K562 (cell line): ENCODE measurements at regions not wholly inside any gene's neighbourhood (a gene's known extent, or its start where the extent isn't known, plus 50 kb on each side); places are given as distances from the start of the nearest gene placed in this dataset.

Source experiments
- ATAC-seq: fragments of 200-7000 bp; cut with Tn5 transposase; 3 replicates; pipeline ENCODE4 v1.9.1; 2020; ENCODE audit warnings: moderate library complexity
- BruUV-seq: library from RNA; stranded (reverse); fragments of 400-500 nt; replicated peaks from 2 replicates; lab custom pipeline; 2021; lab: Mats Ljungman, UMichigan
- CTCF ChIA-PET: fragments of 300-600 bp; formaldehyde crosslinking; extraction: SDS; loops from one replicate; lab custom pipeline; 2021; ENCODE audit warnings: low intra/inter-chr PET ratio; lab: Yijun Ruan, JAX
- POLR2A ChIA-PET: fragments of 300-600, 350-650 bp; sonication (Branson Sonifier 250); formaldehyde crosslinking; extraction: SDS; loops from one replicate; lab custom pipeline; 2021; ENCODE audit warnings: antibody characterized with exemption, inconsistent platforms; lab: Yijun Ruan, JAX
- DNase-seq, 4 experiments: peaks; one replicate each; pipeline versions ENCODE4 v3.0.0 to v3.0.0-alpha.2; 2011 to 2018; ENCODE audit warnings: low spot score in 3 of 4, mixed read lengths in 3 of 4; ENCODE audit errors: extremely low read depth in 1 of 4
- FAIRE-seq: peaks from 2 replicates; lab custom pipeline; 2011; peaks lifted over from hg19 to GRCh38; lab: Jason Lieb, UNC
- H2AFZ ChIP-seq: 2 replicates; pipeline ENCODE4 v1.6.0; 2011; ENCODE audit warnings: low read depth, low read length, control low read depth, inconsistent platforms
- H3K27ac ChIP-seq: fragments of 200-600 bp; 3 replicates; pipeline ENCODE4 v1.8.0; 2011; ENCODE audit warnings: low read depth, mild to moderate bottlenecking, control low read depth, inconsistent platforms, low read length, moderate library complexity, mixed read lengths; ENCODE audit errors: extremely low read depth
- H3K27me3 ChIP-seq, 2 experiments: fragments of 300-600 bp in 1 of 2; 2 replicates in 1 of 2; 3 replicates in 1 of 2; pipeline versions ENCODE4 v1.6.0 to v1.8.0; 2011; ENCODE audit warnings: inconsistent platforms in 2 of 2, low read length in 2 of 2, mild to moderate bottlenecking in 1 of 2, mixed read lengths in 1 of 2, moderate library complexity in 1 of 2; ENCODE audit not compliant: control insufficient read depth in 2 of 2, insufficient read depth in 2 of 2
- H3K36me3 ChIP-seq: fragments of 300-600 bp; 3 replicates; pipeline ENCODE4 v1.8.0; 2011; ENCODE audit warnings: mild to moderate bottlenecking, low read length, inconsistent platforms; ENCODE audit not compliant: control insufficient read depth, insufficient read depth
- H3K4me1 ChIP-seq, 2 experiments: fragments of 200-600 bp in 1 of 2; replicated peaks in 1 of 2; 2 replicates in 1 of 2; 3 replicates in 1 of 2; pipeline versions ENCODE4 v1.5.1 to v1.8.0; 2011; ENCODE audit warnings: inconsistent platforms in 2 of 2, low read length in 2 of 2, mild to moderate bottlenecking in 1 of 2, mixed read lengths in 1 of 2, moderate library complexity in 1 of 2; ENCODE audit not compliant: control insufficient read depth in 2 of 2, insufficient read depth in 2 of 2
- H3K4me2 ChIP-seq: 2 replicates; pipeline ENCODE4 v1.6.1; 2011; ENCODE audit warnings: low read length, control low read depth, inconsistent platforms, mixed read lengths; ENCODE audit not compliant: insufficient read depth
- H3K4me3 ChIP-seq: fragments of 200-600 bp; sonication (generic), shearing (Covaris generic); 2 replicates; pipeline ENCODE4 v1.5.1; 2016; ENCODE audit warnings: control low read depth, inconsistent platforms
- H3K79me2 ChIP-seq: fragments of 200-600 bp; 3 replicates; pipeline ENCODE4 v1.8.0; 2011; ENCODE audit warnings: low read length, inconsistent platforms; ENCODE audit not compliant: control insufficient read depth, insufficient read depth
- H3K9ac ChIP-seq, 2 experiments: 2 replicates each; pipeline versions ENCODE4 v1.6.0 to v1.6.1; 2011; ENCODE audit warnings: low read depth in 2 of 2, low read length in 2 of 2, control low read depth in 1 of 2, inconsistent platforms in 1 of 2, mild to moderate bottlenecking in 1 of 2, mixed read lengths in 1 of 2; ENCODE audit not compliant: insufficient read depth in 1 of 2
- H3K9me1 ChIP-seq: one replicate; pipeline ENCODE4 v1.6.0; 2011; ENCODE audit warnings: inconsistent platforms, mild to moderate bottlenecking, low read length, moderate library complexity; ENCODE audit not compliant: control insufficient read depth, insufficient read depth
- H3K9me3 ChIP-seq: replicated peaks from 2 replicates; pipeline ENCODE4 v1.5.1; 2011; ENCODE audit warnings: low read depth, low read length, inconsistent platforms; ENCODE audit not compliant: control insufficient read depth, insufficient read depth
- H4K20me1 ChIP-seq: replicated peaks from 2 replicates; pipeline ENCODE4 v1.6.1; 2011; ENCODE audit warnings: low read length, inconsistent platforms, mixed read lengths; ENCODE audit not compliant: control insufficient read depth, insufficient read depth
- C11orf30 ChIP-seq: fragments of 450-650 bp; IDR thresholded peaks from 2 replicates; pipeline ENCODE4 v1.6.1; 2016; ENCODE audit warnings: low read depth, mild to moderate bottlenecking
- DPF2 ChIP-seq: fragments of 450-650 bp; IDR thresholded peaks from 2 replicates; pipeline ENCODE4 v1.6.1; 2016
- GMEB1 ChIP-seq: fragments of 250-450 bp; sonication (Bioruptor Pico); IDR thresholded peaks from 2 replicates; pipeline ENCODE4 v1.4.0; 2020; ENCODE audit warnings: mild to moderate bottlenecking
- HNRNPH1 ChIP-seq: fragments of 200-400 bp; formaldehyde crosslinking; optimal IDR thresholded peaks from 2 replicates; pipeline ENCODE3; 2017; ENCODE audit warnings: low read depth, mild to moderate bottlenecking, low read length, moderate library complexity
- NRF1 ChIP-seq, 2 experiments: fragments of 450-650 bp; IDR thresholded peaks in 1 of 2; conservative IDR thresholded peaks in 1 of 2; 2 replicates each; pipeline ENCODE4 v1.6.1; 2014; ENCODE audit warnings: mild to moderate bottlenecking in 2 of 2
- ZNF143 ChIP-seq: sonication (generic); formaldehyde crosslinking; IDR thresholded peaks from 2 replicates; pipeline ENCODE4 v1.9.0; 2022; ENCODE audit warnings: mild to moderate bottlenecking, missing genetic modification reagents
- WGBS: fragments of 100-300 bp; shearing (Covaris generic); methylation state at CpG from one replicate; pipeline ENCODE4 v1.1.6; 2016; ENCODE audit warnings: low coverage, mixed read lengths; ENCODE audit not compliant: insufficient coverage; ENCODE audit errors: missing lambda C conversion rate; 5-methylcytosine and 5-hydroxymethylcytosine counted together
- in situ Hi-C: fragments of 300-500 bp; cut with MboI; formaldehyde crosslinking; loops from 4 replicates; pipeline ENCODE4 v1.15.0; 2018; ENCODE audit warnings: inconsistent platforms, mixed read lengths
- intact Hi-C: fragments of 100-400 bp; cut with micrococcal nuclease; formaldehyde crosslinking; loops from 2 replicates; pipeline ENCODE4 v1.14.2; 2022
- TF ChIP-seq, protein P1 (sequence below): fragments of 250-450 bp; sonication (Bioruptor Pico); IDR thresholded peaks from 2 replicates; pipeline ENCODE4 v1.8.0; 2021; ENCODE audit warnings: borderline replicate concordance, mild to moderate bottlenecking, moderate library complexity; ENCODE audit not compliant: poor library complexity, severe bottlenecking
- TF ChIP-seq, protein P2 (sequence below): sonication (generic); formaldehyde crosslinking; IDR thresholded peaks from 2 replicates; pipeline ENCODE4 v1.5.0; 2020; ENCODE audit warnings: missing genetic modification reagents

DNA sequence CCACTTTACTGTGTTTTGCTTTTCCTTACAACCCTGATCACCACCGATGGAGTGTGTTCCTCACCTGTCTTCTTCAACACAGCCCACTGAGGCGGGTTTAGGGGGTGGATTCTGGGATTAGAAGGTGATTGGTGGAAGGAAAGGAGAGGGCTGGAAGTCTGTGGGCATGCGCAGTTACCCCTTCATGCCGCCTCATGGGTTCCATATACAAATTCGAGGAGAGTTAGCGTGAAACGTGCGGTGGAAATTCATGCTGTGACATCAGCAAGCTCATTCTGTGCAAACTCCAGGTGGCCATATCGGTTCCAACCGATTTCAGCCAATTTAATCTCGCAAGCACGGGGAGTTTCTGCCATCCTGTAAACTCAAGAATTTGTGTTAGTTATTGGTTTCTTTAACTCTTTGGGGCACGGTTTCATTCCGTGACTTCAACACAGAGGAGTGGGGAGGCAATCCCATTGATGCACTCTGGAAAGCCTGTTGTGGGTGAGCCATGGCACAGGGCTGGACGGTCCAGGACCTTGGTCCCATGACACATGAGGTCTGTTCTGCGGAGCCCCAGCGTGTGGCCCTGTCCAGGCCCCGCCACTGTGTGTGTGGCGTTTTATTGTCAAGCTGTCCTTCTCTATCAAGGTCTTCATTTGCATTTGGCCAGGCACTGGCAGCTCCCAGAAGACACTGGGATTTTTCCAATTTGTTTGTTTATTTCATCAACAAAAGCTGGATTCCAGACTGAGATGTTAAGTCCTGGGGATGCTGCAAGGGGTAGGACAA is 482.8 kb upstream of the SULF2 start:
- POLR2A ChIA-PET: interaction anchor here (0.5 kb wide), 1 partner anchor 829 kb away, joined by 3 read pairs; no protein-coding TSS in a partner anchor

GRCh38 chr20:48266571-48266970 is 481.3 kb upstream of the SULF2 start:
- FAIRE-seq (no peak), DNase-seq (no peak), ATAC-seq (no peak)
- H4K20me1 ChIP-seq: no peaks in the 10 kb centered on the region
- no peak overlapping the region for H3K4me3 ChIP-seq
- H2AFZ ChIP-seq: no peak overlapping the region
- no peak overlapping the region for H3K27ac ChIP-seq
- H3K79me2 ChIP-seq: no peaks in the 10 kb centered on the region
- no peak overlapping the region for H3K4me2 ChIP-seq
- BruUV-seq: no TSS peak
- in situ Hi-C loops: no loop called here
- no peaks in the 10 kb centered on the region for H3K9me3 ChIP-seq
- CTCF ChIA-PET: no interaction called here
- POLR2A ChIA-PET: no interaction called here
- no peaks in the 10 kb centered on the region for H3K9me1 ChIP-seq
- no peaks in the 10 kb centered on the region; a peak in 1 of 5 replicates for H3K27me3 ChIP-seq
- no peak overlapping the region for H3K9ac ChIP-seq
- TF ChIP-seq HNRNPH1 (no peak), ZNF143 (CRISPR knock-in tag) (no peak), C11orf30 (no peak), GMEB1 (CRISPR knock-in tag) (no peak), DPF2 (no peak)
- TF ChIP-seq, protein P1, sequence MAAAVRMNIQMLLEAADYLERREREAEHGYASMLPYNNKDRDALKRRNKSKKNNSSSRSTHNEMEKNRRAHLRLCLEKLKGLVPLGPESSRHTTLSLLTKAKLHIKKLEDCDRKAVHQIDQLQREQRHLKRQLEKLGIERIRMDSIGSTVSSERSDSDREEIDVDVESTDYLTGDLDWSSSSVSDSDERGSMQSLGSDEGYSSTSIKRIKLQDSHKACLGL: no peak
- WGBS: 0% methylated on average over 6 of the region's 6 CpGs
- intact Hi-C loops: no loop called here
- H3K4me1 ChIP-seq: no peaks in the 10 kb centered on the region
- no peaks in the 10 kb centered on the region for H3K36me3 ChIP-seq

More for the DNA sequence above, 482.8 kb upstream of the SULF2 start:
- in situ Hi-C loops (no loop called here), intact Hi-C loops (no loop called here)
- FAIRE-seq (no peak), ATAC-seq (no peak), DNase-seq (peak in 2 of 4 experiments; percentile 11)
- H3K79me2 ChIP-seq: no peaks in the 10 kb centered on the region
- no peaks in the 10 kb centered on the region for H4K20me1 ChIP-seq
- no peaks in the 10 kb centered on the region for H3K9me3 ChIP-seq
- H2AFZ ChIP-seq: no peak overlapping the region
- H3K27ac ChIP-seq: no peak overlapping the region
- no peaks in the 10 kb centered on the region for H3K9me1 ChIP-seq
- no peaks in the 10 kb centered on the region for H3K4me1 ChIP-seq
- H3K27me3 ChIP-seq: no peaks in the 10 kb centered on the region; a peak in 1 of 5 replicates
- 2% methylated on average over 19 of the region's 19 CpGs for WGBS
- no peak overlapping the region for H3K4me3 ChIP-seq
- H3K9ac ChIP-seq: no peak overlapping the region
- CTCF ChIA-PET: no interaction called here
- peak; percentile 65 to 71 for TF ChIP-seq NRF1 (conservative IDR thresholded peaks at IDR 0.05 in 1 of 2, IDR thresholded peaks at IDR 0.05 in 1 of 2)
- TF ChIP-seq, protein P2, sequence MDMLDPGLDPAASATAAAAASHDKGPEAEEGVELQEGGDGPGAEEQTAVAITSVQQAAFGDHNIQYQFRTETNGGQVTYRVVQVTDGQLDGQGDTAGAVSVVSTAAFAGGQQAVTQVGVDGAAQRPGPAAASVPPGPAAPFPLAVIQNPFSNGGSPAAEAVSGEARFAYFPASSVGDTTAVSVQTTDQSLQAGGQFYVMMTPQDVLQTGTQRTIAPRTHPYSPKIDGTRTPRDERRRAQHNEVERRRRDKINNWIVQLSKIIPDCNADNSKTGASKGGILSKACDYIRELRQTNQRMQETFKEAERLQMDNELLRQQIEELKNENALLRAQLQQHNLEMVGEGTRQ (CRISPR knock-in tag): no peak
- no peak overlapping the region for H3K4me2 ChIP-seq
- BruUV-seq: no TSS peak
- H3K36me3 ChIP-seq: no peaks in the 10 kb centered on the region
